NCI-H1048 (cell line): ENCODE measurements at regions not wholly inside any gene's neighbourhood (a gene's known extent, or its start where the extent isn't known, plus 50 kb on each side); places are given as distances from the start of the nearest gene placed in this dataset.

ENCODE experiments used
- DNase-seq: peaks from one replicate; lab custom pipeline; 2025; lab: John Stamatoyannopoulos, UW

DNA sequence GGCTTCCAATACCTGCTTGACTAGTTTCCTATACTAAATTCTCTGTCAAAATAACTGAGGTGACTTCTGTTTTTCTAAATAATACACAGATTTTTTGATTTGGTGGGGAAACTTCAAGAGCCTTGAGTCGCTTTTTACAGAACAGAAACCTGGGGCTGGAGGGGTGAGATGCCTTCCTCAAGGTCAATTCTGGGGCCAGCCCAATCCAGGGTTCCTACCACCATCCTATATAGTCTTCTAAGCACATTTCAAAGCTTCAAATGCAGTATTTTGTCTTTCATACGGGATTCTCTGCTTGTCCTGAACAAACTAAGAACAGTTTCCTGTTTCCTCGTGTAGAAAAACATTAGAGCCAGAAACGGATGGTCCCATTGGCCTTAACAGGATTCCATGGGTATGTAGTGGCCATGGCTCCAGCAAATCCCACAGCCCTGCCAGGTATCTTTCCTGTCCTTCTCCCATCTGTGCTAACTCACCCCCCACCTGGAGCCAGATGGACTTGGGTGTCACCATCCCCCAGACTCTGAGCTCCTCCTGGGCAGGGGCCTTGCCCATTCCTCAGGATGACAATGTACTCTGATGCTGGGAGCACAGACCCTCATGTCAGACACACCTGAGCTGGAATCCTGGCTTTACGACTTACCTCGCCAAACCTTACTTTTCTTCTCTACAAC lies 146.9 kb downstream of the KLF13 start:
- DNase-seq: no peak

DNA sequence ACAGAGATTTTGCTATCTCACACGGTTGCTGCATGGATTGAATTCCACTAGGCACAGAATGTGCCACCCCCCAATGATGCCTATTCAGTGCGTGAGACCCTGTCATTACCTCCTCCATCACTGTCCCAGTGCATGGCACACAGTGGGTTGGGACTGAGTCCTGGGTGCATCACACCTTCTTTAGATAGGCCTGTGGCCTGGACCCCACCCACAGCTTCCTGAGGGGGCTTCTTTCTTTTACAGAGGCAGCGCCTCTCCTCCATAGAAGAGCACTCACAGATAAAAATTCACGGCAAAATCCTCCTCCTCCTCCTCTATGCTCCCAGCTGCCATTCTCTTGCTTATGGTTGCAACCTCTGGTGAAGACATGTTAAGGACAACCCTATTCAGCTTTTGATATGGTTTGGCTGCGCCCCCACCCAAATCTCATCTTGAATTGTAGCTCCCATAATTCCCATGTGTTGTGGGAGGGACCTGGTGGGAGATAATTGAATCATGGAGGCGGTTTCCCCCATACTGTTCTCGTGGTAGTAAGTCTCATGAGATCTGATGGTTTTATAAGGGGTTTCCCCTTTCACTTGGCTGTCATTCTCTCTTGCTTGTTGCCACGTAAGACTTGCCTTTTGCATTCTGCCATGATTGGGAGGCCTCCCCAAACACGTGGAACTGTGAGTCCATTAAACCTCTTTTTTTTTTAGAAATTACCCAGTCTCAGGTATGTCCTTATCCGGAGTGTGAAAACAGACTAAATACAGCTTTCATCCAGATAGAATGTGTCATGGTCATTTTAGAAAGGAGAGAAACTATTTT lies 147.6 kb downstream of the KLF13 start:
- DNase-seq: no peak

DNA sequence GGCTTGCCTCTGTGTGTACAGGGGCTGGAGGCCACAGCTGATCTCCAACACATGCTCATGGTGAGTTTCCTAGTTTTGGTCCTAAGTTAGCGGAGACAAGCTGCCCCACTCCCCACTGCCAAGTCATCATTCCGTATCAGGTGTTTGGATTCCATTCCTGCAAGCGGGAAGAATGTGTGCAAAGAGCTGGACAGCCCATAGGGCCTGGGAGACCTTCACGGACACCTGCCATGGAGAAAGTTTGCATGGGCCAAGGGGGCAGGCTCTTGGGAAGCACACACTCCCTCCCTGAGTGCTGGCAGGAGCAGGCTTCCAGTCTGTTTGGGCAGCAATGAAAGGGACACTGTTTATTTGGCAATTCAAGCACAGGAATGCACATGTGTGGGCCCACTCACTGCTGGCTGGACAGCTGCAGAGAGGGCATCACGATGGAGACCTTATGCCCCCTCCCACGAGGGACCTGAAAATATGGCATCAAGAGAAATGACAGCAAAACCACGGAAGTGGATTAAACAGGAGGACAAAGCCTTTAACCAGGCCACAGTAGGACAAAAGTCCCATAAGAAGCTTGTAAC lies 149.7 kb downstream of the KLF13 start:
- DNase-seq: no peak

DNA sequence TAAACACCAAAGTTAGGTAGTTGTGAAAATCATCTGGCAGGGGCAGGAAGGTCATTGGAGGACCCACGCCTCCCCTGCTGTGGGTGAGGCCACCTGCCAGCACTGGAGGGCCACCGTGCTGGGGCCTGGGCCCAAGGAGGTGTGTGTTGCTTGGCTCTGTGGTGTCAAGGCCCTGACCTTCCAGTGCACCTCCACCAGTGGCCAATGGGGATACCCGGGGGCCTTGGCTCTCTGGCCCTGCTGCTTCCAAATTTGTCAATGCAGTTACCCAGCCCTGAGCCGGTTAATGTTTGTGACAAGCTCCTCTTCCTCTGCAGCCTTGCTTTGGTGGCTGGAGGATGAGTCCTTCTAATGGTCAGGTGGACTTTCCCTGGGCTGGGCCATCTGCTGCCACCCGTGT lies 150.2 kb downstream of the KLF13 start:
- DNase-seq: no peak

DNA sequence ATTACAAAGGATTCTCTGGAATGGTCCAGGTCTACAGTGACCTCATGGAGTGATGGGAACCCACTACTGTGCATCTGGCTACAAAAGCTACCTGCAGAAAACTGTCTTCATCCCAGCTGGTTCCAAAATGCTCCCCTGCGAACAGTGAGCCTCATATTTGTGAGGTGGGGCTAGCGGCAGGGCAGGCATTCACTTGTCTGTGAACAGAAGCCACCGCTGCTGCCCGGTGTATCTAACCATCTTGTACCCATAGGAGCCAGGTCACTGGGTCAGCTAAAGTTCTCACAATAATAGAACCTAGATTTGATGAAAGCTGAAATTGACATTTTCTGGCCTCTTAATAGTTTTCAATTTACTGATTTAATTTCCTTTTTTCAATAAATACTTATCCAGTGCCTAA lies 150.7 kb downstream of the KLF13 start:
- no peak for DNase-seq

DNA sequence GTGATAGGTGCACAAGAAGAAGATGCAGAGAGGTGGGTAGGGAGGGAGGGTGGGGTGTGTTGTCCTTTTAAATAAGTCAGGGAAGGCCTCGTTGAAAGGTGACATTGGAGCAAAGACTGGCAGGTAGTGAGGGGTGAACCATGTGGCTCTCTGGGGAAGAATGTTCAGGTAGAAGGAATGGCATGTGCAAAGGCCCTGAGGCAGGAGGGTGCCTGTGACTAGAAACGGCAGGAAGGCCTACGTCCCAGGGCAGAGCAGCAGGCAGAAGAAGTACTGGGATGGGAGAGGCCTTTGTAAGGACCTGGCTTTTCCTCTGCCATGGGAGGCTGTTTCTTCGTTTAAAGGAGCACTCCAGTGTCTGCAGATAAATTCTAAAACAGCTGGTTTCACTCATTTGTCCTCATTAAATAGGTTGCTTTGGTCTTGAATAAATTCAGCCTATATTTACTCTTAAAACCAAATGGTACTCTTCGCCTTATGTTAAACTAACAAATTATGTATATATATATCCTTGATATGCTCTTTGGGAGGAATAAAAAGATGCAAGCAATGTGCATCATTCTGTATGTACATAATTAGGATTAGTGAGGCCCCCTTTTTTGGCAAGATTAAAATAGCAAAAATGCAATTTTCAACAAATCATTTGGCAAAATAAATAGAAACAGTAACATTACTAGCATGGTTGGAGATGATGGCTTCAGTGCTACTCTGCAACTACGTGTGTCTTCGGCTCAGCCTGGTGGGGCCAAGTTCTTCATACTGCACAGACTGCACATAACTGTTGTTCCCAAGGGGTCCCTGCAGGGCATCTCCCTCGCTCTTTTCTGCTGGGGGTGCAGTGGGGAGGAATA lies 151.4 kb downstream of the KLF13 start:
- DNase-seq: no peak

DNA sequence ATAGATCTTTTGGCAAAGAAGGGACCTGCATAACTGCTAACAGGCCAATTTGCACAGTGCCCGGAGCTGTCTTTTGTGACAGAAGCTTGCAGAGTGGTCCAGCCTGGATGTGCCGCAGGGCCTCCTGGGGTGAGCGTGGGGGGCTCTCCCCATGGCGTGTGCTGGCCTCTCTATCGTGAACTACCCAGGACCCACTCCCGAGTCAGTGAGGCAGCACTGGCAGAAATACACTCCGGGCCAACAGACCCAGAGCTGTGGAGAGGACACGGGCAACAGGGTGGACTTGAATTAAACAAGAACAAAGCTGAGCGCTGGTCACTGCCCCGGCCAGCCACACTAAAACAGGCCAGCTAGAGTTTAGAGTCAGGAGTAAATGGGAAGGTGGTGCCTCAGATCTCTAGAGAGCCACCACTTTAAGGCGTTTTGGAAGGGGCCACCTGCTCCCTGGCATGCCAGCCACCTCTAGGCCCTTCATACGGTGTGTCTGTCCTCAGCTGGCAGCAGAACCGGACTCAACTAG lies 152.1 kb downstream of the KLF13 start:
- DNase-seq: no peak

DNA sequence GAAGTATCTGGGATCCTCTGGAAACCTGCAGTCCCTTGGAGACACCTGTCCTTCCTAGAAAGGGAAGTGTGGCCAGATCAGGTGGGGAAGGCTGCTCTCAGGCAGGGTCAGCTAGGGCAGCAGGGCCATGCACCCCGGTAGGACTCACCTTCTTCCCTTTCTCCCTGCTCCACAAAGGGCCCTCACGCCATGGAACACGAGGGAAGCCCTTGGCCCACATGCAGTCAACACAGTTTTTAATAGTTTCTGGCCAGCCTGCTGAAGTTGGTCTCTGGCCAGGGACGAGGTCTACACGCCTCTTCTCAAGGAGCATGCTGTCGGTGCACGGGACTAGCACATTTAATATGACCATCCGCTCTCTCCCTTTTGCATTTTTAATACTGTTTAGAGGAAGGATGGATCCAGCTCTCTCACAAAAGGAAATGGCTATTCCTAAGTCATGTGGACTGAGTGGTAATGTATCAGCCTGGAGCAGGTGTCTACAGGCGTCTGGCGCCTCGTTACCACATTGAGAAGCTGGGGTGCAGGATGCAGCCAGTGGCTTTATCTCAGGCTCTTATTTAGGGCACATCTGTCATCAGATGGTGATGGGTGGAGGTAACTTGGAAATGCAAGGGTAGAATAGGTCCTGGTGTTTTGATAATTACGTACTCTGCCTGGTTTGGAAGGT lies 153.9 kb downstream of the KLF13 start:
- no peak for DNase-seq

DNA sequence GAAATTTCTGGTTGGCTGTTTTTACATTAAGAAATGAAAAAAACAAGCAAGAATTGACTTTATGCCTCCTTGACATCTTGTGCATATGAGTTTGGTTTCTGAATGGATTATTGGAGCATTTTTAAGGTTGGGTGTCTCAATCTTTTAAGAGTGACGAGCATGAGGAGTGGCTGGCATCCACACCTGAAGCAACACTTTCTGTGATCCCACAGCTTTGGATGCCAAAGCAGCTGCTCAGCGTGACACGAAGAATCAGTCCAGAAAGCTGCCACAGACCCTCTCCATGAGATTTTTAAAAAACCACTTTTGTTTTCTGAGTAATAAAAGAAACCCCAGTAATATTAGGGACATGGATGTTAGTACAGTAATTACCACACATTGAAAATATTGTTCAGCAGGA lies 154.5 kb downstream of the KLF13 start:
- no peak for DNase-seq

DNA sequence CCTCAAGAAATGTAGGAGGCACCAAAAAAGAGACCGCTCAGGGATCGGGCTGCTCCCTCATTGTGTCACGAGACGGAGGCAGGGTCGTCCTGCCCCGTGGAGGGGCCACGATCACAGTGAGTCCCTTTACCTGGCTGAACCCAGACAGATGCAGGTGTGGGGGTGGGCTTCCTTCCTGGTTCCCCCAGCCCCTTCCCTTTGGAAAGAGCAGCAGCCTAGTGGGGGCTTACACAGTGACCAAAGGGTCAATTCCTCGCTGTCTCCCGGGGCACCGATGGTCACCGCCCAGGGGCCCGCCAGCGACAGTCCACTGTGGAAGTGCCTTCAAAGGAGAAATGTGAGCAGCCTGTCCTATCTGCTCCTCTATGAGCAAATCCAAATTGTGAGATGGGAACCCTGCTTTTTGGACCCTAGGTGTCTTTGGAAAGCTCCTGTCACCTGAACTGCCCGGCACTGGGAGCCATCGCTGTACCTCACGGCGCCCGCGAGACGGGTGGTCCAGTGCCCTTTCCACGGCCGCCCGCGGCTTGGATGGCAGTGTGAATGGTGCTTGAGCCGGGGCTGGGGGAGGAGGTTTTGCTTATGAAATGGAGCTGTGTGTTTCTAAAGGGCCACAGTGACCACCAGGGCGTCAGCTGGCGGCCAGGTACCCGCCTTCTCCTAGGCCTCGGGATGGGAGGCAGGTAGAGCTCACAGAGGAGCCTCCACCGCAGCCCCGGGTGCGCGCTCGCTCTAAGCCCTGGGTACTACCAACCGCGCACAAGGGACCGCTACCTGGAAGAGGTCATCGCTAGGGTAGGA lies 155.7 kb downstream of the KLF13 start:
- DNase-seq: no peak

DNA sequence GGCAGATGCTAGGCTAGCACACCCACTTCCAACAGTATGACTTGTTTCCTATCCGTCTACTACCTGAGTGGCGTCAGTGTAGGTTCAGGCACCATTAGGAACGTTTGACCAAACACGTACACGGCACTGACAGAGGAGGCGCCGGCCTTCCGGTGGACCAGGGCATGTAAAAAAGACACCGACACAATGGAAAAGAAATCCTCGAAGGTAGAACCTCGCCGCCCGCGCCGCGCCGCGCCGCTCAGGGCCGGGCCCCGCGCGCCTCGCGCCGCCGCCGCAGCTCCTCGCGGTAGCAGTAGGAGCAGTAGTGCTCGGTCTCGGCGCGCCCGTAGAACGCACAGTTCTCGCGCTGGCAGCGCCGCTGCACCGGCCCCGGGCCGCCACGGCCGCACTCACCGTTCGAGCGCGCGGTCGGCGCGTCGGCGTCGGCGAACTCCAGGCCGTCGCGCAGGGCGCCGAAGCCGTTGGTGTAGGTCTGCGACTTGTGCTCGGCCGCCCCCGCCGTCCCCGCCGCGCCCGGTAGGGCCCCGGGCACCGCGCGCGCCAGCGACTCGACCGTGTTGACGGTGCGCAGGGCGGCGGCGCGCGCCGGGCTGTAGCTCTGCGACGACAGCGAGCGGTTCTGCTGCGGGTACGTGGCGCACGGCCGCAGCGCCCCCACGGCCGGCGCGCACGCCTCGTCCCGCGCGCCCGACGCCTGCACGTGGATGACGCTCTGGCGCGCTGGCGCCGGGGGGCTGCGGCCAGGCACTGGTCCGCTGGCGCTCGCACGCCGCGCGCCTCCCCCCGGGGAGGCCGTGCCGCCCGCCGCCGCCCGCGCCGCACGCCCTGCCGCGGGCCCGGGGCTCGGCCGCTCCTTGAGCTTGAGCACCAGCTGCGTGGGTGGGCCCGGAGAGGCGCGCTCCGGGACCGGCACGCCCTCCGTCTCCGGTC lies 156.7 kb downstream of the KLF13 start:
- DNase-seq: no peak

DNA sequence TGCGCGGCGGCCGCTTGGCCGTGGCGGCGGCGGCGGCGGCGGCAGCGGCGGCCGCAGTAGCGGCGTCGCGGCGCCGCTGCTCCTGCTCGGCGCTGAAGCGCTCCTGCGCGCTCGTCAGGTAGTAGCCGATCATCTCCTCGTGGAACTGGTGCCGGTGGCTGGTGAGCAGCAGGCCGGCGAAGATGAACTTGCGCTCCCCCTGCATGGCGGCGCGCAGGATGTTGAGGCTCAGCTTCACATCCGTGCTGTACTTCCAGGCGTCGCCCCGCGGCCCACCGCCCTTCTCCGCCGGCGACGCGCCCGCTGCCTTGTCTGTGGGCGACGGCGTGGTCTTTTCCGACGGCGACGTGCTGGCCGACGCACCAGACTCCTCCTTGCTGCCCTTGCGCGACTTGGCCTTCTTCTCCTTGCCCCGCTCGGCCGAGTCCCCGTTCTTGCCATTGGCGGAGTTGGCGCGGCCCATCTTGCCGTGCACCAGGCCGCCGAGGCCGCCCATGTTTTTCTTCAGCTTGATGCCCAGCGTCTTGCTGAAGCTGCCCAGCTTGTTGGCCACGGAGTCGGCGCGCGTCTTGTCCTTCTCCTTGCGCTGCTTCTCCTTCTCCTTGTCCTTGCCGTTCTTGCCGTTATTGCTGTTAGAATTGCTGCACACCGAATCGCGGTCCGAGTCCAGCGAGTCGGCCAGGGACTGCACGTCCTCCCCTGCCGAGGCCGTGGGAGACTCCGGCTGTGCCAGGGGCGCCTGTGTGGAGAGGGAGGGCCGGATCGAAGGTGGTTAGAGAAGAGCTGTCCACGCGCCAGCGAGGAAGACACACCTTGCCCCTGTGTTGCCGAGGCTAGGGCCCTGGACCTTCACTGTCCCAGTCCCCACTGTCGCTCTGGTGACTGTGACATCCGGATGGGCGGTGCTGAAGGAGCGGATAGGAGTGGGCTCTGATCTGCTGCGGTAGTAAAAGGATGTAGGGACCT lies 157.6 kb downstream of the KLF13 start:
- no peak for DNase-seq

DNA sequence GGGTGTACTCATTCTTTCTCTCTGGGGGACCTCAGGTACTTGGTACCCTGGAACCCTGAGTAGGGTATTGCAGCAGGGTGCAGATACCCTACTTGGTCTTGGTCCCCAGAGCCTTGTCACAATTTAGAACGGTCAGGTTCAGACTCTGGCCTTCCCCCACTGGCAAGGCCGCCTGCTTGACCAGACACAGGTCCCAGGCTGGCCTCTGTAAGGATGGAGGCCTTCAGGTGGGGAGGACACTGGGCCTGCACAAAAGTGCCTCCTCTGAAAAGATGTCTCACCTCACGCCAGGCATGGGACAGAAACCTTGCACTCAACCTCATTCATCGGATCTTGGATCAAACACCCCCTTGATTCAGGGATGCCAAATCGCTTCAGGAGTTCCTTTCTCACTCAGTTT lies 158.4 kb downstream of the KLF13 start:
- DNase-seq: no peak

DNA sequence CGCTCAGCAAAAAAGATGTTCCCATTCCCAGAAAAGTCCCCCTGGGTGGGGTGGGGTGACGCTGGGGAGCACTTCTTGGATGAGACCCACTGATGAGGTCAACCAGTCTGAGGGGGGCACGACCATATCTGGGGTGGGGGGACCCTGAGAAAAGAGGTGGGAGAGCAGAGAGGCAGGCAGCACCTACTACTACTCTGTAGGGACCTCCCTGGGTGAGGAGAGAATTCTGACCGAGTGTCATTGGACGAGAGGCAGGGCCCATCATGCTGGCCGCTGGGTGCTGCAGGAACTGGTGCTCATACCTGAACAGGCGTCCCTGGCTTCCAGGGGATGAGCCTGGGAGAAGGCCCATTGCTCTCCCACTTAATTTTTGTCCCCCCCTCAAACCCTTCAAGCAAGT lies 158.8 kb downstream of the KLF13 start:
- no peak for DNase-seq

DNA sequence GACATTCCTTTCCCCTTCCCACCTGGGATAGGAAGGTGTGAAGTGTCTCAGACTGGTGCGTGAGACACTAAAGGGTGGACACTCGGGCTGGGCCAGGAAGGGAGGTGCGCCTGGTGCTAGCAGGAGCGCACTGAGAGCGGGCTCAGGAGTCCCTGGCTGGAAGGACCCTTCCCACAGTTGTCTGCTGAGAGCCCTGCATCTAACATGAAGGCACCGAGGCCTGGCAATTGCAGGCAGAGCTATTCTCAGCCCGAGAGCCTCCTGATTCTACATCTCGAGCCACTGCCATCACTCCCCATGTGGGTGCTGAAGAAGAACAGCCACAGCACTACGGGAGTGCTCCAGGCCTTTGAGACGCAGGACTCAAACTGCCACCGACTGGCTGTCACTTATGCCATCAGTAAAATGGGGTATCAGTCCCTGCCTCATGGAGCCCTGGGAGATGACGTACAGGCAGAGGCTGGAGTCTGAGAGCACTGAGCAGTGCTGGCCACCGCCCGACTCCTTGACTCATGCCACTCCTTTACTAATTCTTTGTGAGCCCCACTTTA lies 159.4 kb downstream of the KLF13 start:
- DNase-seq: no peak

DNA sequence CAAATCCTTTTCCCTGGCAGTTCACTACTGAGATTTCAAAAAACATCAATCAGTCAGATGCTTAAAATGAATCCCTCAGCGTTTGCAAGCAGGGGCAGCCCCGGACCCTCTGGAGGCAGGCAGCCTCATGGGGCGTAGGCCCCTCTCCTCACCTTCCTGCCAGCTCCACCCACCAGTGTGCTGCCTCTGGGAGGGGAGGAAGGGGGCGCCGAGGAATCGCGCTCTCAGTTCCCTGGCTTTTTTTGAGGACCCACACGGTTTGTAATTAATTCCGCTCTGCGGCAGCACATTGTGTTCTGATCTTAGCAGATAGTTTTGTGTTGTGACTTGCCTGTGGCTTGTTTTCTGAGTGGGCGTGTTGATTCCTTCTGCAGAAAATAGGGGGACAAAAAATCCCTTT lies 159.9 kb downstream of the KLF13 start:
- DNase-seq: no peak

DNA sequence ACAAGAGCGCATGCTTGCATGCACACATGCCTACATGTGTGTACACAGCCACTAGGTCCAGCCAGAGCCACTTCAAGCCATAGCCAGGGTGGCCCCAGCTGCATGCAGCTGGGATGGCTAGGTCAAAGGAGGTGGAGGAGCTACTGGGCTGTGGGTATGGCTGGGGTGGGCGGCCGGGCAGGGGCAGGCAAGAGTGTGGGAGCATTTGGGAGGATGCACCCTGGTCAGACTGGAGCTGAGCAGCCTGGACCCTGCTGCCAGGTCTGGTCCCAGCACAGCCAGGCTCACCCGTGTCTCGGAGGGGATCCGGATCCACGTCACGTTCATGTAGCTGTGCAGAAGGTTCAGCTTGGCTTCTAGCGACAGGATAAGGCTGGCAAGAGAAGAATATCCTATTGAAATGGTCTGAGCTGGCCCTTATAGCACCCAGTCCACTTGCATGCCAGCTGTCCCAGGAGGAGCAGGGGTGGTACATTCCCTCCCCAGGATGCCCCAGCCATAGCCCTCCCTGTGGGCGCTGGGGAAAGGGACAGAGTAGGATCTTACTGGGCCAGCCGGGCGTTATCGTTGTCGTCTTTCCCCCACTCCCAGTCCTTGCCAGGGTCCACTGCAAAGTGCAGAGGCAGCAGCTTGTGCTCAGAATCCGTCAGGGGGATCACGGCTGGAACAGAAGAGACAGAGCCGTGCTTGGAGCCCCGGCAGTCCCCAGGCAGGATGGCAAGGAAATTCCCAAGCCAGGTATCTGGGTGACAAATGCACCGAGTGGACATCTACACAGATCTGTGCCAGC lies 160.5 kb downstream of the KLF13 start:
- no peak for DNase-seq
